ENCODE measurements at regions not wholly inside any gene's neighbourhood (a gene's known extent, or its start where the extent isn't known, plus 50 kb on each side); places are given as distances from the start of the nearest gene placed in this dataset.
"Not testable (repeated sequence)": the region's sequence is repeated elsewhere in the genome, so short reads cannot be mapped to it uniquely, and the experiment has no call there.

- in situ Hi-C loops (cut with HindIII; ENCODE audit: low pct_unique_long_range_greater_than_20kb, low sequenced_read_pairs), result no loop called here
- DNase-seq (ENCODE audit: low read depth), result no peak
These were observed 595.8 kb upstream of the NR2F2 start for GRCh38 chr15:95734422-95735316.

GRCh38 chr15:95737060-95737459, 593.4 kb upstream of the NR2F2 start:
- no peak for DNase-seq (ENCODE audit: low read depth)
- in situ Hi-C loops (cut with HindIII; ENCODE audit: low pct_unique_long_range_greater_than_20kb, low sequenced_read_pairs), result no loop called here

DNA sequence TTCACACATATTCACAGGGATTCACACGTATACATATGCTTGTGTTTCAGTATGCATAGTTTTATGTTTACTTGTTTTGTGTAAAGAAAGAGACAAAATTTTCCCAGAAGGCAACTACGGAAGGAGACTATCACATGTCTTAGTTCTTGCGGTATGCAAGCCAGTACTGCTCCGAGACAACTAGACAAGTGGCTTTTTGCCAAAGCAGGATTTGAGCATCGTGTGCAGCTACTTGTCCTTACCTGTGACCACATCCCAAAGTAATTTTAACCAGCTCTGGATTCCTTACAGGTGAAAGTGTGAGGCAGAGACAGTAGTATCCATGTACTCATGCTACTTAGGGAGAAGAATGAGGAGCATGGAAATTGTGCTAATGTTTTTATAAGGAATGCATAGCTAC, 591.4 kb upstream of the NR2F2 start:
- no peak for DNase-seq (ENCODE audit: low read depth)
- in situ Hi-C loops (cut with HindIII; ENCODE audit: low pct_unique_long_range_greater_than_20kb, low sequenced_read_pairs), result no loop called here

GRCh38 chr15:95741830-95742229, 588.7 kb upstream of the NR2F2 start:
- in situ Hi-C loops (cut with HindIII; ENCODE audit: low pct_unique_long_range_greater_than_20kb, low sequenced_read_pairs), result no loop called here

GRCh38 chr15:95742256-95742655, 588.2 kb upstream of the NR2F2 start:
- DNase-seq (ENCODE audit: low read depth), result no peak
- in situ Hi-C loops (cut with HindIII; ENCODE audit: low pct_unique_long_range_greater_than_20kb, low sequenced_read_pairs), result no loop called here

More at GRCh38 chr15:95741830-95742229, 588.7 kb upstream of the NR2F2 start:
- DNase-seq (ENCODE audit: low read depth), result no peak

DNA sequence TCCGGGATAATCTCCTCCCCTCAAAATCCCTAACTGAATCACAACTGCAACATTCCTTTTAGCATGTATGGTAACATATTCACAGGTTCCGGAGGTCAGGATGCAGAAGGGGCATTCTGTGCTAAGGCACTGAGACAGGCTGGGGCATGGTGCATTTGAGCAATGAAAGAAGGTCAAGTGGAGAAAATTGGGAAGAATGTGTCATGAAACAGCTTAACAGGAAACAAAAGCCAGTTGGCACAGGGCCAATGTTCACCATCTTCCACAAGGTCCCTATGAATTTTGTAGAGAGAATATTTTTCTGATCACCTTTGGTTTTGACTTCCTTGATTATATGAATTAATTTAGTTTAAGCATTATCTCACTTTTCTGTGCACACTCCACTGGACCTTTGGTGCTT, 587.7 kb upstream of the NR2F2 start:
- DNase-seq (ENCODE audit: low read depth), result no peak
- in situ Hi-C loops (cut with HindIII; ENCODE audit: low pct_unique_long_range_greater_than_20kb, low sequenced_read_pairs), result no loop called here

DNA sequence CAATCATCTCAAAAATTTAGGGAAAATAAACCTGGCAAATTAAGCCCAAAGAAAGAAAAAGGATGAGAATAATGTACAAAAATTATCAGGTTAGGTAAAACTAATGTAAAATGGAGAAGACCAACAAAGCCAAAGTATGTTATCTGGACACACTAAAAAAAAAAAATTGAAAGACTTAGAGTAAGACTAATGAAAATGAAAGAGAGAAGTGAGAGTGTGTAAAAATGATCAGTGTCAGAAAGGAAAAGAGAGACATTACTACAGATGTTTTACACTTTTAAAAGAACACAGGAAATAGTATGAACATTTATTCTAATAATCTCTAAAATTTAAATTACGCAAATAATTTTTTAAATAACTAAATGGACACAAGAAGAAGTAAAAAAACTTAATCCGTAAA, 573.3 kb upstream of the NR2F2 start:
- in situ Hi-C loops (cut with HindIII; ENCODE audit: low pct_unique_long_range_greater_than_20kb, low sequenced_read_pairs), result no loop called here
- DNase-seq (ENCODE audit: low read depth), result no peak

DNA sequence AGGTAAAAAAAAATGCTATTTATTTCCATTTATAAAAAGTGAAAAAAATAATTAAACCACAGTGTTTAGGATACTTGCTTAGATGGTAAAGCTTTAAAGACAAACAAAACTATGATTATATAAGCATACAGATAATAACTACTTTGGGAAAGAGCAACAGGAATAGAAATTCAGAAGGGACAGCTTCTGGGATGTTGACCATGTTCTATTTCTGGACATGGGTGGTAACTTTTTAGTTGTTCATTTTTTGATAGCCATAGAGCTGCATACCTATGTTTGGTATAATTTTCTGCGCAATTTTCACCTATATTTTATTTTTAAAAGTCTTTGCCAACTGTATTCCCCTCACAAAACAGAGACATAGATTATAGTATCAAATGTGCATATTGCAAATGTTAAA, 572.0 kb upstream of the NR2F2 start:
- DNase-seq (ENCODE audit: low read depth), result no peak
- in situ Hi-C loops (cut with HindIII; ENCODE audit: low pct_unique_long_range_greater_than_20kb, low sequenced_read_pairs), result no loop called here

- no peak for DNase-seq (ENCODE audit: low read depth)
- in situ Hi-C loops (cut with HindIII; ENCODE audit: low pct_unique_long_range_greater_than_20kb, low sequenced_read_pairs), result no loop called here
These were observed 571.6 kb upstream of the NR2F2 start for GRCh38 chr15:95758851-95759250.

DNA sequence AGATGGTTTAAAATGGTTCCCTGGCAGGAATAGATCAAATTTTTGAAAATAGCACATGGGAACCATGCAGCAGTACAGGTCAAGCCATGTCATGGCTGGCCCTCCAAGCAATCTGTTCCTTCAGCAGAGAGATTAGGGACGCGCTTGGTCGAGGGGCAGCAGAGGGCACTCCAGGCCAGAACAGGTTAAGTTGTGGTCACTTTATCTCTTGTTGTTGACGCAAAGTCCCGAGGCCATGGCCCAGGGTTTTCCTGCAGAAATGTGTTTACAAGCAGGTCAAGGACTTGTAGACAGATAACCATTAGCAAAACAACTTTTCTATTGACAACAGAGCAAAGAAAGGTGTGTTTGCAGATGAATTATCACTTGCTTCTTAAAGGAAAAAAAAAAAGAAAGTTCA, 570.0 kb upstream of the NR2F2 start:
- in situ Hi-C loops (cut with HindIII; ENCODE audit: low pct_unique_long_range_greater_than_20kb, low sequenced_read_pairs), result no loop called here
- peak; percentile 14 for DNase-seq (ENCODE audit: low read depth)

GRCh38 chr15:95761501-95762165, 568.9 kb upstream of the NR2F2 start:
- DNase-seq (ENCODE audit: low read depth), result no peak
- in situ Hi-C loops (cut with HindIII; ENCODE audit: low pct_unique_long_range_greater_than_20kb, low sequenced_read_pairs), result no loop called here

- in situ Hi-C loops (cut with HindIII; ENCODE audit: low pct_unique_long_range_greater_than_20kb, low sequenced_read_pairs), result no loop called here
- no peak for DNase-seq (ENCODE audit: low read depth)
These were observed 567.1 kb upstream of the NR2F2 start for GRCh38 chr15:95763426-95763825.

DNA sequence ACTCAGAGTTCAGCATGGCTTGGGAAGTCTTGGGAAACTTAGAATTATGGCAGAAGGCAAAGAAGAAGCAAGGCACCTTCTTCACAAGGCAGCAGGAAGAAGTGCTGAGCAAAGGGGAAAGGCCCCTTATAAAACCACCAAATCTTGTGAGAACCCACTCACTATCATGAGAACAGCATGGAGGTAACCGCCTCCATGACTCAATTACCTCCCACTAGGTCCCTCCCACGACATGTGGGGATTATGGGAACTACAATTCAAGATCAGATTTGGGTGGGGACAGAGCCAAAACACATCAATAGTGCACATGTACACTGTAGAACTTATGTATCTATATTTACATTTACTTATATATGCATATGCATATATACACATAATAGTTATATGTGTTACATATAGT, 565.3 kb upstream of the NR2F2 start:
- no peak for DNase-seq (ENCODE audit: low read depth)
- in situ Hi-C loops (cut with HindIII; ENCODE audit: low pct_unique_long_range_greater_than_20kb, low sequenced_read_pairs), result no loop called here

- DNase-seq (ENCODE audit: low read depth), result peak; percentile 52
- in situ Hi-C loops (cut with HindIII; ENCODE audit: low pct_unique_long_range_greater_than_20kb, low sequenced_read_pairs), result no loop called here
These were observed 560.3 kb upstream of the NR2F2 start for GRCh38 chr15:95770196-95770595.

DNA sequence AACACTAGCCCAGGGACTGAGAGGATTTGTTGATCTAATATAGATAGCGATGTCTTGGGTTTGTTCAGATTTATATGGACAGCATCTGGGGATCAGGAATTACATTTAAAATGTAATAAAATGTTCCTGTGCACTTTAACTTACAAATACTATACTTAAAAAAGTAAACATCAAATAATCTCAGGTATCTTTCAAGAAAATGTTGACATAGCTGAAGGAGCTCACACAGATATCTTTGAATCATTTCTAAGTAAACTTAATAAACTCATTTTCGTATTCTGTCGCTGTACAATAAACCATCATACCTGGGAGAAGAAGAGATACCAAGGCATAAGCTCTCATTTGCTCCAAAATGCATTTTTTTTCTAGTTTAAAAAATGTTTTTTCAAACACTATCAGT, 557.5 kb upstream of the NR2F2 start:
- no peak for DNase-seq (ENCODE audit: low read depth)
- in situ Hi-C loops (cut with HindIII; ENCODE audit: low pct_unique_long_range_greater_than_20kb, low sequenced_read_pairs), result no loop called here

DNA sequence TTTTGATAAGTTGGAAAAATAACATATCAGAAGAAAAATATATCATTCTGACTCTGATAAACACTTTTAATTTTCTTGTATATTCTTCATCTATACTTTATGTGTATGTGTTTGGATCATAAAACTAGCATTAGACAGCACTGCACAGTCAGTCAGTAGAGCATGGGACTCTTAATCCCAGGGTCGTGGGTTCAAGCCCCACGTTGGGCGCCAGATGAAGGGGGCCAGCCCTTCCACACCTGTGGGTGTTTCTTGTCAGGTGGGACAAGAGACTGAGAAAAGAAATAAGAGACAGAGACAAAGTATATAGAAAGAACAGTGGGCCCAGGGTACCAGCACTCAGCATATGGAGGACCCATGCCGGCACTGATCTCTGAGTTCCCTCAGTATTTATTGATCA, 546.0 kb upstream of the NR2F2 start:
- in situ Hi-C loops (cut with HindIII; ENCODE audit: low pct_unique_long_range_greater_than_20kb, low sequenced_read_pairs), result no loop called here

DNA sequence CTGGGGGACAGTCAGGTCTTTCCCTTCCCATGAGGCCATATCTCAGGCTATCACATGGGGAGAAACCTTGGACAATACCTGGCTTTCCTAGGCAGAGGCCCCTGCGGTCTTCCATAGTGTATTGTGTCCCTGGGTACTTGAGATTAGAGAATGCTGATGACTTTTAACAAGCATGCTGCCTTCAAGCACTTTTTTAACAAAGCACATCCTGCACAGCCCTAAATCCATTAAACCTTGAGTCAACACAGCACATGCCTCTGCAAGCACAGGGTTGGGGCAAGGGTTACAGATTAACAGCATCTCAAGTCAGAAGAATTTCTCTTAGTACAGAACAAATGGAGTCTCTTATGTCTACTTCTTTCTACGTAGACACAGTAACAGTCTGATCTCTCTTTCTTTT, 545.2 kb upstream of the NR2F2 start:
- in situ Hi-C loops (cut with HindIII; ENCODE audit: low pct_unique_long_range_greater_than_20kb, low sequenced_read_pairs); DNase-seq (ENCODE audit: low read depth): not testable (repeated sequence)

More for the DNA sequence above, 546.0 kb upstream of the NR2F2 start:
- DNase-seq (ENCODE audit: low read depth), result no peak

DNA sequence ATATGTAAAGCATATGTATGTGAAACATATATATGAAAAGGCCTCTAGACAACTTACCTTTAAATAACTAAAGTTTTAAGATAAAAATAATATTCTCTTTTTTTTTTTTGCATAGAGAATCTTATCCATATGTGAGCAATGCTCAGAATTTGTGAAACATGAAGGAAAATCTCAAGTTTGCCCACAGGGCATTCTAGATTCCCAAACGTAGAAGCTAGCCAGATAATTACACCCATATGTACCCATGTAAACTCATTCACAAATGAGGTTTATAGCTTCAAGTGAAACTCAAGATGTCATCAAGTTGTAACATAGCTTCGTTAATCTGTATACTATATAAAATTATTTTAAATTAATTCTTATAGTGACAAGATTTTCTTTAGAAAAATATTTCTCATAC, 537.3 kb upstream of the NR2F2 start:
- DNase-seq (ENCODE audit: low read depth), result no peak
- in situ Hi-C loops (cut with HindIII; ENCODE audit: low pct_unique_long_range_greater_than_20kb, low sequenced_read_pairs), result no loop called here

- DNase-seq (ENCODE audit: low read depth), result no peak
- in situ Hi-C loops (cut with HindIII; ENCODE audit: low pct_unique_long_range_greater_than_20kb, low sequenced_read_pairs), result no loop called here
These were observed 535.1 kb upstream of the NR2F2 start for GRCh38 chr15:95795386-95795785.

All from Caki2 (cell line).